HG03196 (cell line): ENCODE measurements at regions not wholly inside any gene's neighbourhood (a gene's known extent, or its start where the extent isn't known, plus 50 kb on each side); places are given as distances from the start of the nearest gene placed in this dataset.
"Not testable (repeated sequence)": the region's sequence is repeated elsewhere in the genome, so short reads cannot be mapped to it uniquely, and the experiment has no call there.

Experiments
- ATAC-seq: cut with Tn5 transposase; IDR thresholded peaks from one replicate; pipeline ENCODE4 v1.9.1; 2021; ENCODE audit not compliant: unreplicated experiment

DNA sequence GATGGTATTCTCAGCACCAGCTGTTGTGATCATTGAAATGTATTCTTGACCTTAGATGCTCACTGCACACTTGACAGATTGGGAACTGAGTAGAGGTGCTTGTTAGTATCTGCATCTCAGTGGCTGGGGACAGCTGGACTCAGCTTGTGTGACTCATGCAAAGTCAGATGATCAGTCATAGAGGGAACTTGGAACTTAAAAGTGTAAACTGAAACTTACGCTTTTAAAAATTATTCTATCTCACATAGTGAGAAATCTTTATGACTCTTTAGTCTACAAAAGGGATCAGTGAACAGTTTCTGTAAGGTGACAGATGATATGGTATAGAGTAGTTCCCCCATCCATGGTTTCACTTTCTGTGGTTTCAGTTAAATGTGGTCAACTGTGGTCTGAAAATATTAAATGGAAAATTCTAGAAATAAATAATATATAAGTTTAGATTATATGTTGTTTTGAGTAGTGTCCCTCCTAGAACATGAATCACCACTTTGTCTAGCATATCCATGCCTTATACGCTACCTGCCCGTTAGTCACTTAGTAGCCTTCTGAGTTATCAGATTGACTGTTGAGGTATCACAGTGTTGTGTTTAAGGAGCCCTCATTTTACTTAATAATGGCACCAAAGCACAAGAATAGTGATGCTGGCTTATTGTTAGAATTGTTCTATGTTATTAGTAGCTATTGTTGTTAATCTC is 135.6 kb upstream of the ZNF658 start:
- ATAC-seq: peak; percentile 100

DNA sequence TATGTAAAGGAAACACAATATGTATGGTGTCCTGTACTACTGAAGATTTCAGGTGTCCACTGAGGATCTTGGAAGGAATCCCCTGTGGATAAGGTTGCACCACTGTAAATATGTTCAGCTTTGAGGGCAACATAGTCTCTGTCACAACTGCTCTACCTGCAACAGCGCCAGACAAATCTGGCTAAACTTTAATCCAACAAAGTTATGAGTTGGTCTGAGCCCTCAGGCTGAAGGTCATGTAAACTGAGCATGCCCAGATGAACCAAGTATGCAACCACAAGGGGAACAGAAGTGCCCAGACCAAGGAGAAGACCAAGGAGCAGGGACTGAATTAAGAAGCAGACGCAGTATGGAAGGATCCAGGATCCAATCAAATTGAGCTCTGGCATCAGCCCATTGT is 135.0 kb upstream of the ZNF658 start:
- ATAC-seq: not testable (repeated sequence)

DNA sequence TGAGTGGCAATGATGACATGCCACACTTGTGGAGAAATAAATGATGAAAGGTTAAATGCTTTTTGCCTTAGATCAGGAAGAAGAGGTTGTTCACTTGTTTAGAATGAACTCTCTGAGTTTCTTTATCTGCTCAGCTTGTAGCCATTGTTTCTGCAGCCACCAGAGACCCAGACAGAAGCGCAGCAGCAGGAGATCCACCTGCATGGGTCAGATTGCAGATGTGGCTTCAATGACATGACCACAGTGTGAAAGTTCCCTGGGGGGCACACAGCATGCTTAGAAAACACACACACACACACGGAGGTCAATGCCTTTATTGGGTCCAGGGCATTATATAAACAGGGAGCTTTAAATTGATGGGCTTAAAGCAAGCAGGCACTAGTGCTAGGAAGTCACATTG is 129.0 kb upstream of the ZNF658 start:
- ATAC-seq: not testable (repeated sequence)

DNA sequence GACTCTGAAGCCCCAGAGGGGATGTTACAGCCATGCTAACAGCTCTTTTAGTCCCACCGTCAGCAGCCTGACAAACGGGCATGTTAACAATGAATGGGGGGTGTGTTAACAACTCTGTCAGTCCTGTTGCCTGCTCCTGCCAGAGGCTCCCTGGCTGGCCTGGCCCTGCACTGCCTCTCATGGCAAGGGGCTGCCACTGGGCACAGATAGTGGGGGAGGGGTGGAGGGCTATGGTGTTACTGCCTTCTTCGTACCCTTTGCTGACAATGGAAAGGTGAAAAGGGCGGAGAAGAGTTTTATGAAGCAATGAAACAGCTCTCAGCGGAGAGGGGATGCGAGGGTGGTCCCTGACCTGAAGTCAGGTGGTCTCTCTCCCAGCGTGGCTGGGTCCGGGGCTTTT is 125.9 kb upstream of the ZNF658 start:
- ATAC-seq: not testable (repeated sequence)

DNA sequence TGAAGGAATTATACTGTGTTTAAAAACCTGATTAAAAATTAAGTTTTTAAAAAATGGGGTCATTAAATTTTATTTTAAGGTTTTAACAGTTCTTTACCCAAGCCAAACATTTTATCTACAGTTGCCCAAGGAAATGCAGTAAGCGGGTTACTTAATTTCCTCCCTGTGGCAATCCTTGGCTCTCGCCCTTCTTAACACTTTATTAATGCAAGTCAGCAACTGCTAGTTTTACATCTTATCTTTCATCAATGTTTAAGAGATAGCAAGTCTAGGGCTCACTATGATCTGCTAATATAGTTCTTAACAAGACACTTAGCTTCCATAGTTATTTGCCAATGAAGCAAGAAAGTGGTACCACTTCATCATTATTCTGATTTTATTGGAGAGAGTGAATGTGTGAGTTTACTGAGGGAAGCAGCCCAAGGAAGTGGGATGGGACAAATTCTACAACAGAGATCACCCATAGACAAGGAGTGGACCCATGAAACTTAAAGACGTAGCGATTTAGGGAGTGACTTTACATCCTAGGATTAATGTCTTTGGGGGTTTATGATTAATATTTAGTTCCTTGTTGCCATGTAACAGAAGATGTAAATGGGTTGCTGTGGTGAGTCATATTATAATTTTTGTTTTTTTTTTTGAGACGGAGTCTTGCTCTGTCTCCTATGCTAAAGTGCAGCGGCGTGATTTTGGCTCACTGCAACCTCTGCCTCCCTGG is 120.4 kb upstream of the ZNF658 start:
- ATAC-seq: not testable (repeated sequence)

DNA sequence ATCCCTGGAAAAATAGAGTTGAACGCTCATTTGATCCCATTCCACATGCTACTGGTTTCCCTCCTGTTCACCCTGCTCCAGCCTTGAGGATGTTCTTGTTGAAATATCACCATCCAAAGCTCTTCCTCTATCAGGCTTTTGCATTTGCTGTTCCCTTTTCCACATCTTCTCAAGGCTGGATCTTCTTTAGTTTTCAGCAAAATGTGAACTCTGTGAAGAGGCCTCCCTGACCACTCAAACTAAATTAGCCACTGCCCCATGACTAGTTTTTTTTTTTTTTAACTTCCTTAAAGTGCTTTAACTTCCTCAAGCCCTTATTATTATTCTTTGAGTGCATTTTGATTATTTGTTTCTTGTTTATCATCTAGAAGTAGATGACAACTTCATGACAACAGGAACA is 119.3 kb upstream of the ZNF658 start:
- not testable (repeated sequence) for ATAC-seq

DNA sequence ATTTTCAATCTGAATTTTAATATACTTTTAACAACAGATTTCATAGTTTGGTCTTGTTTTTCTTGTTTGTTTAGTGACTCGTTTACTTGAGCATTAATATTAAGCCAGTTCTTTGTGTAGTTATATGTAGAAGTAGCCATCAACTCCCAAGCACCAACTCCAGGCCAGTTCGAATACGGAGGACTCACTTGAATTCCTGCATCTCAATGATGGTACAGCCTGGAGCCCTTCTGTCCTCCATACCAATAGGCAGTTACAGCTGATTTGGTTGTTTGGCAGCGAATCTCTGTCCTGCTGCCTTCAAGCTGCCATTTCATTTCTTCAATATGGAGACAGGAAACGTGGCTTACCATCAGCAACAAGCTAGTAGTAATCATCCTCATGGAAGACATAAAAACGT is 118.5 kb upstream of the ZNF658 start:
- not testable (repeated sequence) for ATAC-seq

DNA sequence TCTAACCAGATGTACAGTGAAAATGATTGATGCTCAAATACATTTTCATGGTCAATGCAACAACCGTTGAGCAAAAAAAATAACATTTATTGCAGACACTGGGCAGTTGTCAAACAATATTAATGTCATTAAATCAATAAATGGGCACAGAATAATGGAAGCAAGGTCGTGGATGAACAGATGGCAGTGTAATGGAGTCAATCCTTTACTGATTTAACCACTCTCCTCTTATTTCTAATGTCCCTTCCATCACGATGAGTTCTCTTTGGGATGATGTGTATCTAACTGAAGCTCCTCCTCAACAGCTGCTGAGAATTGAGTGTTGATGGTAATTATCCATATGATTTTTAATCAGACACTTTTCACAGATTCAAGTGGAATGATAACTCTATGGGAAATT is 114.9 kb upstream of the ZNF658 start:
- not testable (repeated sequence) for ATAC-seq

DNA sequence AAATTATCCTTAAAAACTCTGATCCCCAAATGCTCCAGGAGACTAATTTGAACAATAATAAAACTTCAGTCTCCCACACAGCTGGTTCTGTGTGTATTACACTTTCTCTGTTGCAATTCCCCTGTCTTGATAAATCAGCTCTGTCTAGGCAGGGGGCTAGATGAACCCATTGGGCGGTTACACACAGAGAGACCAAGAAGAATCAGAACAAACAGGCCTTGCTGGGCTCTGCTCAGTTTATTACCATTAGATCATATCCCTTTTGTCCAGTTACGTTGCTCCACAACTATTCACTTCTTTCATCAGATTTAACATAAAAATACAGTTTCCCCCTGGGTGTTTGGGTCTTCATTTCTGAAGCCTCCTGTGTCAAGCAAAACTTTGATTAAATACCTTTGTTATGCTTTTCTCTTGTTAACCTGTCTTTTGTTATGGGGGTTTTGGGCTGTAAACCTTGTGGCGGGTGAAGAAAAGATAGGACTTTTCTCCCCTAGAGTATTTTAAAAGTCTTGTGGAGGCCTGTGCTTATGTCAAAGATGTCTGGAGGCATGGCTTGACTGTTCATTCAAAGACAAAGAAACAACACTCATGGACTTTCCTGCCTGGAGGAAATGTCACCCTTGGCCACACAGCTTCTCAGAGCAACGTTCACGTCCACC is 109.3 kb upstream of the ZNF658 start:
- not testable (repeated sequence) for ATAC-seq

DNA sequence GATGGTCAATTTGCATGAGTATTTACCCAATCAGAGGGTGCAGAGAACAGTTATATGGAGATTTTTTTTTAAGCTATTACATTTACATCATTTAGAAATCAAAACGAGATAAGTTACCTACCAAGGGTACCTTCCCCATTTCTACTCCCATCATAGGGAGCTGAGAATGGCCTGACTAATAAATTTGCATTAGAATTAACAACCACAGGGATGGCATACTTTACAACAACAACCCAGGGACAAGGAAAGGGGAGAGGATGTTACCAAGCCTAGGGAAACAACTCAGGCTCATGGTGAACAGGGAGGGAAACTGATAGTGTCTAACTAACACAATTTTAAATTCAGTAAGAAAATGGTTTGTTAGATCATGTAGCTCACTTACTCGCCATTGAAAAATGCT is 105.8 kb upstream of the ZNF658 start:
- not testable (repeated sequence) for ATAC-seq

DNA sequence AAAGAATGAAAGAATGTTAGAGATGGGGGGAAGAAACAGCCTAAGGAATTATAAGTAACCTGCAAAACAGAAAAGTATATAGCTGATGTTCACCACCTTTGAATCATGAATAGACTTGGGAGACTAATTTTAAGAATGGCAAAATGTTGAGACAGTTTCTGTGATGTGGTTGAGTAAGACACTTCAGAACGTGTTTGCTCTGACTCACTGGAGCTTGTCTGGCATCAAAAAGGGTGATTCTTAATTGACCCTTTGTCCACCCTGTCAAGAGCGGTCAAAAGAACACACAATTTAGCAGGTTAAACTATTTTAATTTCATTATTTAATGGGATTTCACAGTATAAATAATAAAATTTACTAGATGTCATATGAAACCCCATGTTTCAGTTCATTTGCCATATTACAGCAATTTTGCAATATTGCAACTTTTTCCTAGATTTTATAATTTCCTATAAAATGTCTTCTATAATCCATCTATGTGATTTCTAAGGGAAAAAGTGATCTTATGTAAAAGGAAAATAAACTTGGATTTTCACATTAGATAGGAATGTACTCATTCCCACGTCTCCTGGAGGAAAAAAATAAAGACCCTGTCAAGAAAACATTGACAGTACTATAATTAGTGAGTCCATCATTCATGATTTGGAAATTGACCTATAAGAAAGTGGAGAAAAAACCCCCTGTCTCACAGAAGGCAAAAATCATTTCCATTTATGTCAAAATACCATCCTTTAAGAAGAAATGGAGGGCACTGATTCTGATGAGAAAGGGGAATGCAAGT is 104.6 kb upstream of the ZNF658 start:
- ATAC-seq: not testable (repeated sequence)

DNA sequence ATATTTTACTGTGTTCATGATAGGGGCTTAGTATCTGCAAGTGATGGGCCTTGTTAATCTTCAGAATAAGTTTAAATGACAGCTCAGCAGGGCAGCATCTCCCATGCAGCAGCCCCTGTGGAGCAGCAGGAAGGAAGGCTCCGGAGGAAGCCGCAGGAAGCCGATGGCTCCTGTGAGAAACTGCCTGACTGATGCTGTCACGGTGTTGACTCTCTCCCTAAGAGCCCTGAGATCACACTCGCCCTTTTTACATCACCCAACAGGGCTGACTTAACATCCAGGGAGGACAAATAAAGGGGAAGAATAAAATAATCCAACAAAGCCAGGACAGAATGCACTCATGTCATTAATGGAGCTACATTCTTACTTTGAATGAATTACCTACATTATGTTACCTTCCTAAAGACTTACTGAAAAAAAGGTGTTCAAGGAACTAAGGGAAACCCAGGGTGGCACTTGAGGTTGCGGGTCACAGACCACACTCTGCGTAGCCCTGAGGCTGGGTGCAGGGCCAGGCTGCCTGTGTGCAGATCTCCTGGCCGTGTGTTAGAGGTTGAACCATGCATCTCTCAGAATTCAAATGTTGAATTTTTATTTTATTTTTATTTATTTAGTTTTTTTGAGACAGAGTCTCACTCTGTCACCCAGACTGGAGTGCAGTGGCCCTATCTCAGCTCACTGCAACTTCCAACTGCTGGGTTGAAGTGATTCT is 102.5 kb upstream of the ZNF658 start:
- ATAC-seq: not testable (repeated sequence)

DNA sequence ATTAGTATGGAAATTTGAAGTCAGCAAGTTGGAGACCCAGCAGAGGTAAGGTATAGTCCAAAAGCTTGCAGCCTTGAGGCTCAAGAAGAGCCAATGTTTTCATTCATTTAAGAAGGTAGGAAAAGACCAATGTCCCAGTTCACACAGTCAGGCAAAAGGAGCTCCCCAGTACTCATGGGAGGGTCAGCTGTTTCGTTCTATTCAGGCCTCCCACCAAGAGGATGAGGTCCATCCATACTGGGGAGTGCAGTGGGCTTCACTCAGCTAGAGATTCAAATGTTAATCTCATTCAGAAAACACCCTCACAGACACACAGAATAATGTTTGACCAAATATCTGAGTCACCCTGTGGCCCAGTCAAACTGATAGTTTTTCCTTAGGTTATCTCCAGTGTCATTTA is 96.9 kb upstream of the ZNF658 start:
- ATAC-seq: not testable (repeated sequence)

DNA sequence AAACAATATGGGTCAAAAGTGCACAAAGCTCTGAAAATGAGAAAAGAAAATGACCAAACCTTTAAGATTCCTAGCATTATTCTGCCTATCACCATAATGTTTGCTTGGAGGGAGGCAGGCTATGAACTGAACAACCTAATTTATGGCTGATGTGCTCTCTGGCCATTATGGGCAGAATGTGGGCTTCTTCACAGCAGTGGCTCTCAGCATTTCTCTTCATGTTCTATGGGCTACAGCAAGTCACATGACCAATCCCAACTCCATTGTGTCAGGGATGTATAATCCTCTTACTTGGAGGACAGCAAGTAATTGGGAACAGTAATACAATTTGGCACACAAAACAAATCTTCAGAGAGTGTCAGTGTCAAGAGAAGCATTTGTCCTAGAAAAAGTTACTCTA is 90.3 kb upstream of the ZNF658 start:
- not testable (repeated sequence) for ATAC-seq

DNA sequence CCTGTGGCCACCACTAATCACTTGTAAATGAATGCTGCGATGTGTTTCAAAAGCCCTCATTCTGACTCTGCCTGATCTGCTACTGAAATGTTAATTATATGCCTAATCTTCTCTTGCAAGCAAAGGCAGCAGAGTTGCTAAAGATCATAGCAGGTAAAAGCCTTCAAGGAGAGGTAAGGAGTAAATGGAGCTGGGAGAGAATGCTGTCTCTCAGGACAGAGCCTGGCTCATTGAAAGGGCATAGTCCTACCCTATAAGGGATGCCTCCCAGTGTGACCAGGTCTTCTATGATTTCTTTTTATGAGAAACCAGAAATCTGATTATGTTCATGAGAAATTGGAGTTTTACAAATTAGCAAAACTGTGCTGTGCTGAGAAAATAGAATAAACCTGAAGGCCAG is 88.2 kb upstream of the ZNF658 start:
- not testable (repeated sequence) for ATAC-seq

DNA sequence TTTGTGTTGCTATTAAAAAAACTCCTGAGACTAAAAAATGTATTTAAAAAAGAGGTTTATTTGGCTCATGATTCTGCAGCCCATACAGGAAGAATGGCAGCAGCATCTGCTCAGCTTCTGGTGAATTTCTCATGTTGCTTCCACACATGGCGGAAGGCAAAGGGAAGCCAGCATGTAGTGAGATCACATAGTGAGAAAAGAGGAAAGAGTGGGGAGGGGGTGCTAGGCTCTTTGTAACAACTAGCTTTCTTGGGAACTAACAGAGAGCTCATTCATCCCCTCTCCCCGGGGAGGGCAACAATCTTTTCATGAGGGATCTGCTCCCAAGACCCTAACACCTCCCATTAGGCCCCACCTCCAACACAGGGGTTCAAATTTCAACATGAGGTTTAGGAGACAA is 87.6 kb upstream of the ZNF658 start:
- ATAC-seq: not testable (repeated sequence)

DNA sequence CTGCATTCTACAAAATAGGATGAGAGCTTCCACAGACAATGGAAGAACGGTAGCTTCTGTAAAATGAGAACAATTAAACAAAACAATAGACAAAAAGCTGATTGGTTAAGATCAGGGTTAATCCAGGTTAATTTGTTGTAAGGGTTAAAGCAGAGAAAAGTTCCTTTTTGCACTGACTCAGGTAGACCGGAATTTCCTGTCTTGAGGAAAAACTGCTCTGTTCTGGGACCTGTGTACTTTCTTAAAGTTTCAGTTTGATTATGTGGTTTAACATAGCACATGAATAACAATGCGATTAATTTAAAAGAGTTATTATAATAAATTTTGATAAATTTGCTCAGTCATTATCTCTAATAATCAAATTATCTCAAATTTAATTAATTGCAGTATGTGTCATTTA is 86.5 kb upstream of the ZNF658 start:
- not testable (repeated sequence) for ATAC-seq

DNA sequence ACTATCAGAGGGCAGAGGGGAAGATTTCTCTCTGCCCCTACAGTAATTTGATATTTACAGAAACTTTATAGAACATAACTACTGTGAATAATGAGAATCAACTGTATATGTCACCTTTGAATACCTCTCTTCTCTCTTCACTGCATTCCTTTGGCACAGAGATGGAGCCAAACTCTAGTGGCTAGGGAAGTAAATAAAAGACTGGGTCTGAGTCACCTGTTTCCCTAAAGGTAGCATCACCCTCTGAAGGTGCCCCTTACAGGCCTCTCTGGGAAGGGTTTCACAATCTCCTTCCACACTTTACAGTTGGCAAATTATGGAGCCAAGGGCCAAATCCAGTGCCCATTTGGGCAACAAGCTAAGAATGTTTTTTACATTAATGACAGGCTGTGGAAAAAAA is 81.0 kb upstream of the ZNF658 start:
- ATAC-seq: not testable (repeated sequence)

DNA sequence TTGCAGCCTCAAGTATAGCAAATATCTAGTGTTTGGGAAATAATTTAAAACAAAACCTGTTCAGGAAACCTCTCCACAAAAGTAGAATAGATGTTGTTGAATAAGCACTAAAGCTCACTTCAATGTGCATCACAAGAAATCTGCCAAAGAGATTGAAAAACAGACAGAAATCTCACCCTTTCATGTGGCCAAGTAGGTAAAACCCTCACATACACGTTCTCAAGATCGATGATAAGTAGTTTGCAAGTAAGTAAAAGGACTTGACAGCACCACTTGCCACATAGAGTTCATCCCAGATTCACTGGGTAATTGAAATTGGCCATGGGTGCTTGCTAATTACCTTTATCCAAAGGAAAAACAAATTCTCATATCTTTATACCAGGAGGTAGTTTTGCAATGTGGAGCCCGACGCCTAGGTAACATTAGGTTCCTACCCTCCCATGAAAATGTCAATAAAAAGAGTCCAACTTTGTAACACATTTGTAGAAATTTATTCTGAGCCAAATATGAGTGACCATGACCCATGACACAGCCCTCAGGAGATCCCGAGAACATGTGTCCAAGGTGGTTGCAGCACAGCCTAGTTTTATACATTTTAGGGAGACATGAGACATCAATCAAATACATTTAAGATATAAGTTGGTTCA is 80.4 kb upstream of the ZNF658 start:
- not testable (repeated sequence) for ATAC-seq

DNA sequence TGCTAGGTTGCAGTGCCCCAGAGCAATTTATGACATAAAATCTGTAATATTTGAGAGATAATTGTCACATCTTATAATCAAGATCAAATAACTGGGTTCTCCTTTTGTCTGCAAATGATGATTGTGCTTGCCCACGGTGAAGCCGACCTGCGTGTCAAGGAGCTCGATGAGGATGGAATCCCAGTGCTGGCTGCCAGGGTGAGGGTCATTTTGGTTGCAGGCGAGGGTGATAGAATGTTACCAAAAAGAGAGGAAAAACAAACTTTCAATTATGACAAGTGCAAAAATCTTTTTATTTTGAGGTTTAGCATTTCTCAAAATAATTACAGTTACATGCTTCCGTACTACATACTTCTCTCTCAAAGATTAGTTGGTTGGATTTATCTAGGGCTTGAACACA is 76.4 kb upstream of the ZNF658 start:
- ATAC-seq: not testable (repeated sequence)
